ENCODE measurements at regions not wholly inside any gene's neighbourhood (a gene's known extent, or its start where the extent isn't known, plus 50 kb on each side); places are given as distances from the start of the nearest gene placed in this dataset.

DNA sequence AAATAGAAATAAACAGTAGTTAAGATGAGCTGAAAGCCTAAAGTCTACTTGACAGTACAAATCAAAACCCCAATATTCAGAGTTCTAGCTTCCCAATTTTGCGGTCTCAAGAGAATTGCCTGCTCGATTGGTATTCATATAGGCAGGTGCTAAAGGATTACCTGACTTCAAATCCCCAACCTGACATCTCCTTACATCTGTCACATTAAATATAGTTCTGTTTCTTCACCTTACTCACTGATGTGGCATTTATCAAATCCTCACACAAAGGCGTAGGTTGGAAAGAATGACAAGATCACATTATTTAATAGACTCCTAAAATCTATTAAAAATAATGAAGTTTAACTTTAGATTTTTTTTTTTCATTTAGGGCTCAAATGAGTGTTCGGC, 72.8 kb upstream of the ANKH start:
- WGBS, 2 donors, result 83 to 87% methylated on average over 4 of the region's 4 CpGs

GRCh38 chr5:14942212-14942611, 70.6 kb upstream of the ANKH start:
- Histone ChIP-seq H3K27ac (no peak overlapping the region), H3K4me1 (no peaks in the 10 kb centered on the region), H3K4me3 (no peak overlapping the region), H3K27me3 (no peaks in the 10 kb centered on the region), H3K9me3 (no peaks in the 10 kb centered on the region), H3K36me3 (no peaks in the 10 kb centered on the region)
- no peak for DNase-seq
- intact Hi-C loops (cut with DNase I), result loop anchor here (10.0 kb wide), 1 partner anchor 63 kb away; no protein-coding TSS in a partner anchor
- no peak for TF ChIP-seq CTCF (IDR thresholded peaks at IDR 0.05)

More for the DNA sequence above, 72.8 kb upstream of the ANKH start:
- Histone ChIP-seq H3K4me3 (no peak overlapping the region), H3K27ac (no peak overlapping the region), H3K9me3 (no peaks in the 10 kb centered on the region), H3K36me3 (no peaks in the 10 kb centered on the region), H3K27me3 (no peaks in the 10 kb centered on the region), H3K4me1 (no peaks in the 10 kb centered on the region)
- no peak for DNase-seq
- TF ChIP-seq CTCF (IDR thresholded peaks at IDR 0.05), result no peak
- no peak for TF ChIP-seq POLR2A (IDR thresholded peaks at IDR 0.05)
- intact Hi-C loops (cut with DNase I), result loop anchor here (10.0 kb wide), 1 partner anchor 60 kb away; no protein-coding TSS in a partner anchor

- no peaks in the 10 kb centered on the region for H3K9me3 ChIP-seq
- no peak overlapping the region for H3K4me3 ChIP-seq
- intact Hi-C loops (cut with DNase I), result no loop called here
- no peaks in the 10 kb centered on the region for H3K4me1 ChIP-seq
- 28 to 40% methylated on average over 5 of the region's 5 CpGs for WGBS, 2 donors
- no peak for TF ChIP-seq POLR2A (IDR thresholded peaks at IDR 0.05)
- TF ChIP-seq CTCF (IDR thresholded peaks at IDR 0.05), result no peak
- no peaks in the 10 kb centered on the region for H3K36me3 ChIP-seq
- no peak for DNase-seq
- no peaks in the 10 kb centered on the region for H3K27me3 ChIP-seq
- H3K27ac ChIP-seq, result no peak overlapping the region
Observed at GRCh38 chr5:14937254-14937653, 65.7 kb upstream of the ANKH start.

GRCh38 chr5:14936588-14936987, 65.0 kb upstream of the ANKH start:
- intact Hi-C loops (cut with DNase I), result no loop called here
- TF ChIP-seq CTCF (IDR thresholded peaks at IDR 0.05) (no peak), POLR2A (IDR thresholded peaks at IDR 0.05) (no peak)
- Histone ChIP-seq H3K4me3 (no peak overlapping the region), H3K36me3 (no peaks in the 10 kb centered on the region), H3K27me3 (no peaks in the 10 kb centered on the region), H3K4me1 (no peaks in the 10 kb centered on the region), H3K9me3 (no peaks in the 10 kb centered on the region), H3K27ac (no peak overlapping the region)
- 44 to 46% methylated on average over 2 of the region's 2 CpGs for WGBS, 2 donors
- no peak for DNase-seq

DNA sequence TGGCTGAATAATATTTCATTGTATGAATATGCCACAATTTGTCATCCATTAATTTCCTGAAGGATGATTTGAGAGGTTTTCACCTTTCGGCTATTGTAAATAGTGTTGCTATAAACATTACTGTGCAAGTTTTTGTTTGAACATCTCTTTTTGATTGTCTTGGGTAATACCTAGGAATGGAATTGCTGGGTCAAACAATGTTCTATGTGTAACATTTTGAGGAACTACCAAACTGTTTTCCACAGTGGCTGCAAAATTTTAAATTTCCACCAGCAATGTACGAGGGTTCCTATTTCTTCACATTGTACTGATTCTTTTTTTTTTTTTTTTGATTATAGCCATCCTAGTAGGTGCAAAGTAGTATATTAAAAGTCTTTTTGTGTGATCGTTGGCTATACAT, 63.8 kb upstream of the ANKH start:
- 74 to 90% methylated on average over 3 of the region's 3 CpGs for WGBS, 2 donors
- Histone ChIP-seq H3K36me3 (no peaks in the 10 kb centered on the region), H3K27me3 (no peaks in the 10 kb centered on the region), H3K27ac (no peak overlapping the region), H3K4me1 (no peaks in the 10 kb centered on the region), H3K4me3 (no peak overlapping the region), H3K9me3 (no peaks in the 10 kb centered on the region)
- DNase-seq, result no peak
- intact Hi-C loops (cut with DNase I), result no loop called here
- TF ChIP-seq CTCF (IDR thresholded peaks at IDR 0.05) (no peak), POLR2A (IDR thresholded peaks at IDR 0.05) (no peak)

All from esophagus squamous epithelium (tissue), 5 donors.